Anterior cingulate cortex (tissue), 58 donors: ENCODE measurements at regions not wholly inside any gene's neighbourhood (a gene's known extent, or its start where the extent isn't known, plus 50 kb on each side); places are given as distances from the start of the nearest gene placed in this dataset.

Experiments used
- DNase-seq, 58 donors: peaks; one replicate each; lab custom pipeline; 2025; lab: John Stamatoyannopoulos, UW

- no peak for DNase-seq
Observed at GRCh38 chr2:832635-833034, 118.0 kb upstream of the SNTG2 start.

GRCh38 chr2:831622-832021, 119.0 kb upstream of the SNTG2 start:
- DNase-seq, result no peak

GRCh38 chr2:831225-831536, 119.5 kb upstream of the SNTG2 start:
- no peak for DNase-seq

GRCh38 chr2:830419-831224, 120.0 kb upstream of the SNTG2 start:
- DNase-seq, result no peak

GRCh38 chr2:829047-829446, 121.6 kb upstream of the SNTG2 start:
- no peak for DNase-seq

- DNase-seq, result no peak
Observed at GRCh38 chr2:824954-825353, 125.7 kb upstream of the SNTG2 start.

- no peak for DNase-seq
Observed at GRCh38 chr2:824524-824923, 126.1 kb upstream of the SNTG2 start.

- no peak for DNase-seq
Observed at GRCh38 chr2:821546-821945, 129.1 kb upstream of the SNTG2 start.

- no peak for DNase-seq
Observed at GRCh38 chr2:819601-820000, 131.0 kb upstream of the SNTG2 start.

GRCh38 chr2:819121-819520, 131.5 kb upstream of the SNTG2 start:
- no peak for DNase-seq

- no peak for DNase-seq
Observed at GRCh38 chr2:817336-818015, 133.2 kb upstream of the SNTG2 start.

GRCh38 chr2:816278-816677, 134.4 kb upstream of the SNTG2 start:
- DNase-seq, result no peak

- DNase-seq, result no peak
Observed at GRCh38 chr2:810397-810796, 133.2 kb upstream of the TMEM18 start.

GRCh38 chr2:807300-807699, 130.1 kb upstream of the TMEM18 start:
- DNase-seq, result no peak

- DNase-seq, result no peak
Observed at GRCh38 chr2:805664-806063, 128.5 kb upstream of the TMEM18 start.

- DNase-seq, result no peak
Observed at GRCh38 chr2:797993-798392, 120.8 kb upstream of the TMEM18 start.

GRCh38 chr2:797556-797955, 120.3 kb upstream of the TMEM18 start:
- no peak for DNase-seq

- no peak for DNase-seq
Observed at GRCh38 chr2:796141-796985, 119.2 kb upstream of the TMEM18 start.

- no peak for DNase-seq
Observed at GRCh38 chr2:795531-796041, 118.4 kb upstream of the TMEM18 start.

- peak in 22 of 58 donors; percentile 9 to 77 (median 46) for DNase-seq
Observed at GRCh38 chr2:794554-795241, 117.5 kb upstream of the TMEM18 start.

- no peak for DNase-seq
Observed at GRCh38 chr2:793236-793635, 116.0 kb upstream of the TMEM18 start.
